Subcutaneous abdominal adipose tissue (tissue), 5 donors: ENCODE measurements at regions not wholly inside any gene's neighbourhood (a gene's known extent, or its start where the extent isn't known, plus 50 kb on each side); places are given as distances from the start of the nearest gene placed in this dataset.

Experiments used
- H3K27ac ChIP-seq: one replicate; pipeline ENCODE4 v1.7.0; 2013; ENCODE audit warnings: low read depth, mild to moderate bottlenecking, inconsistent platforms, low read length, moderate library complexity
- H3K27me3 ChIP-seq, 5 donors: one replicate each; pipeline ENCODE4 v1.7.0; 2013; ENCODE audit warnings: low read length in 5 of 5, inconsistent platforms in 1 of 5; ENCODE audit not compliant: control insufficient read depth in 5 of 5, insufficient read depth in 4 of 5
- H3K36me3 ChIP-seq, 5 donors: one replicate each; pipeline ENCODE4 v1.7.0; 2013; ENCODE audit warnings: low read length in 5 of 5; ENCODE audit not compliant: control insufficient read depth in 5 of 5, insufficient read depth in 5 of 5
- H3K4me1 ChIP-seq, 5 donors: one replicate each; pipeline ENCODE4 v1.7.0; 2013; ENCODE audit warnings: low read length in 5 of 5, mild to moderate bottlenecking in 3 of 5, moderate library complexity in 1 of 5; ENCODE audit not compliant: control insufficient read depth in 5 of 5, insufficient read depth in 5 of 5
- H3K4me3 ChIP-seq, 5 donors: one replicate each; pipeline ENCODE4 v1.7.0; 2013; ENCODE audit warnings: low read length in 5 of 5, low read depth in 1 of 5
- H3K9ac ChIP-seq, 5 donors: one replicate each; pipeline ENCODE4 v1.7.0; 2013; ENCODE audit warnings: low read length in 5 of 5, mild to moderate bottlenecking in 4 of 5, moderate library complexity in 3 of 5
- H3K9me3 ChIP-seq, 5 donors: one replicate each; pipeline ENCODE4 v1.7.0; 2013; ENCODE audit warnings: low read length in 5 of 5; ENCODE audit not compliant: control insufficient read depth in 5 of 5
- donor health status: healthy.
- donor health status: healthy.
- donor health status: healthy.
- donor health status: healthy.
- donor health status: healthy.

GRCh38 chr2:194332799-194333490 lies 1324.1 kb upstream of the SLC39A10 start:
- no peaks in the 10 kb centered on the region for H3K36me3 ChIP-seq
- H3K4me1 ChIP-seq: no peaks in the 10 kb centered on the region
- no peak overlapping the region for H3K9ac ChIP-seq
- no peaks in the 10 kb centered on the region for H3K27me3 ChIP-seq
- no peak overlapping the region for H3K27ac ChIP-seq
- H3K9me3 ChIP-seq: peaks cover 0 to 7% (median 3%) of the 10 kb centered on the region in 5 donors
- no peak overlapping the region for H3K4me3 ChIP-seq

- Histone ChIP-seq H3K27me3 (no peaks in the 10 kb centered on the region), H3K4me1 (no peaks in the 10 kb centered on the region), H3K36me3 (no peaks in the 10 kb centered on the region), H3K4me3 (no peak overlapping the region), H3K9me3 (peaks cover 0 to 13% (median 3%) of the 10 kb centered on the region in 5 donors), H3K9ac (no peak overlapping the region), H3K27ac (no peak overlapping the region)
These were observed 1328.6 kb upstream of the SLC39A10 start for GRCh38 chr2:194328456-194328855.

- Histone ChIP-seq H3K9me3 (peaks cover 0 to 13% (median 3%) of the 10 kb centered on the region in 5 donors), H3K4me3 (no peak overlapping the region), H3K27ac (no peak overlapping the region), H3K36me3 (no peaks in the 10 kb centered on the region), H3K9ac (no peak overlapping the region), H3K4me1 (no peaks in the 10 kb centered on the region), H3K27me3 (no peaks in the 10 kb centered on the region)
These were observed 1329.7 kb upstream of the SLC39A10 start for GRCh38 chr2:194327196-194327888.

GRCh38 chr2:194323740-194324139 lies 1333.3 kb upstream of the SLC39A10 start:
- Histone ChIP-seq H3K9ac (no peak overlapping the region), H3K4me1 (no peaks in the 10 kb centered on the region), H3K9me3 (peaks cover 0 to 13% (median 3%) of the 10 kb centered on the region in 5 donors), H3K27me3 (no peaks in the 10 kb centered on the region), H3K36me3 (no peaks in the 10 kb centered on the region), H3K4me3 (no peak overlapping the region), H3K27ac (no peak overlapping the region)

- Histone ChIP-seq H3K9me3 (no peaks in the 10 kb centered on the region), H3K36me3 (no peaks in the 10 kb centered on the region), H3K4me3 (no peak overlapping the region), H3K4me1 (no peaks in the 10 kb centered on the region), H3K27me3 (no peaks in the 10 kb centered on the region), H3K27ac (no peak overlapping the region), H3K9ac (no peak overlapping the region)
These were observed 1336.5 kb upstream of the SLC39A10 start for GRCh38 chr2:194320520-194320919.

- Histone ChIP-seq H3K4me3 (no peak overlapping the region), H3K36me3 (no peaks in the 10 kb centered on the region), H3K4me1 (no peaks in the 10 kb centered on the region), H3K9me3 (no peaks in the 10 kb centered on the region), H3K27ac (no peak overlapping the region), H3K27me3 (no peaks in the 10 kb centered on the region), H3K9ac (no peak overlapping the region)
These were observed 1337.6 kb upstream of the SLC39A10 start for GRCh38 chr2:194319222-194319992.

GRCh38 chr2:194314042-194314441 lies 1343.0 kb upstream of the SLC39A10 start:
- no peak overlapping the region for H3K9ac ChIP-seq
- H3K9me3 ChIP-seq: no peaks in the 10 kb centered on the region
- H3K27ac ChIP-seq: no peak overlapping the region
- no peak overlapping the region for H3K4me3 ChIP-seq
- H3K27me3 ChIP-seq: no peaks in the 10 kb centered on the region
- no peaks in the 10 kb centered on the region for H3K4me1 ChIP-seq
- no peaks in the 10 kb centered on the region for H3K36me3 ChIP-seq

GRCh38 chr2:194304191-194304590 lies 1352.8 kb upstream of the SLC39A10 start:
- H3K36me3 ChIP-seq: no peaks in the 10 kb centered on the region
- no peak overlapping the region for H3K27ac ChIP-seq
- H3K9ac ChIP-seq: no peak overlapping the region
- no peaks in the 10 kb centered on the region for H3K9me3 ChIP-seq
- no peaks in the 10 kb centered on the region for H3K27me3 ChIP-seq
- H3K4me1 ChIP-seq: no peaks in the 10 kb centered on the region
- no peak overlapping the region for H3K4me3 ChIP-seq

GRCh38 chr2:194301946-194302345 lies 1355.1 kb upstream of the SLC39A10 start:
- H3K27ac ChIP-seq: no peak overlapping the region
- no peaks in the 10 kb centered on the region for H3K27me3 ChIP-seq
- no peaks in the 10 kb centered on the region for H3K36me3 ChIP-seq
- no peak overlapping the region for H3K9ac ChIP-seq
- H3K4me1 ChIP-seq: no peaks in the 10 kb centered on the region
- no peaks in the 10 kb centered on the region for H3K9me3 ChIP-seq
- no peak overlapping the region for H3K4me3 ChIP-seq

- Histone ChIP-seq H3K4me3 (no peak overlapping the region), H3K9me3 (no peaks in the 10 kb centered on the region), H3K36me3 (no peaks in the 10 kb centered on the region), H3K4me1 (no peaks in the 10 kb centered on the region), H3K27me3 (no peaks in the 10 kb centered on the region), H3K9ac (no peak overlapping the region), H3K27ac (no peak overlapping the region)
These were observed 1362.9 kb upstream of the SLC39A10 start for GRCh38 chr2:194294156-194294555.
